Aorta (tissue), 5 donors: ENCODE measurements at regions not wholly inside any gene's neighbourhood (a gene's known extent, or its start where the extent isn't known, plus 50 kb on each side); places are given as distances from the start of the nearest gene placed in this dataset.

ENCODE experiments used
- ATAC-seq: fragments of 200-7000 bp; cut with Tn5 transposase; one replicate; pipeline ENCODE4 v1.9.1; 2022; ENCODE audit warnings: moderate library complexity; ENCODE audit not compliant: low FRiP score
- DNase-seq, 2 donors: peaks; one replicate each; pipeline ENCODE4 v3.0.0-alpha.2; 2020
- H3K27ac ChIP-seq, 2 donors: one replicate each; pipeline ENCODE4 v1.5.1; 2013; ENCODE audit warnings: low read length in 2 of 2, mild to moderate bottlenecking in 2 of 2, moderate library complexity in 2 of 2, control low read depth in 1 of 2, inconsistent platforms in 1 of 2, low read depth in 1 of 2
- H3K27me3 ChIP-seq, 2 donors: one replicate each; pipeline ENCODE4 v1.6.1; 2013; ENCODE audit warnings: control low read depth in 1 of 2, low read length in 1 of 2, mild to moderate bottlenecking in 1 of 2, moderate library complexity in 1 of 2; ENCODE audit not compliant: insufficient read depth in 2 of 2, control insufficient read depth in 1 of 2
- H3K36me3 ChIP-seq, 2 donors: one replicate each; pipeline ENCODE4 v1.6.1; 2013; ENCODE audit warnings: control low read depth in 1 of 2, low read length in 1 of 2, mild to moderate bottlenecking in 1 of 2; ENCODE audit not compliant: insufficient read depth in 2 of 2, control insufficient read depth in 1 of 2
- H3K4me1 ChIP-seq, 2 donors: one replicate each; pipeline ENCODE4 v1.6.1; 2013; ENCODE audit warnings: low read length in 2 of 2, control low read depth in 1 of 2, mild to moderate bottlenecking in 1 of 2, moderate library complexity in 1 of 2; ENCODE audit not compliant: insufficient read depth in 2 of 2, control insufficient read depth in 1 of 2
- H3K4me3 ChIP-seq, 2 donors: one replicate each; pipeline ENCODE4 v1.5.1; 2013; ENCODE audit warnings: low read length in 2 of 2, control low read depth in 1 of 2, mild to moderate bottlenecking in 1 of 2
- H3K9me3 ChIP-seq: one replicate; pipeline ENCODE4 v1.6.1; 2013; ENCODE audit warnings: mild to moderate bottlenecking, low read length; ENCODE audit not compliant: control insufficient read depth
- WGBS, 2 donors: extraction: QIAGEN DNeasy Blood & Tissue Kit; methylation state at CpG; one replicate each; pipeline ENCODE4 v1.1.7; 2013; 5-methylcytosine and 5-hydroxymethylcytosine counted together
- intact Hi-C, 2 donors: fragments of 100-400 bp; cut with DNase I; formaldehyde crosslinking; loops; one replicate each; pipeline versions ENCODE4 v1.14.2 to v1.15.0; 2022
- donor health status: healthy with polysubstance abuse.
- donor health status: Bipolar disorder and iron deficiency.
- donor health status: DM: no; HTN: no; CAD: no.
- donor health status: DM: no; HTN: no; CAD: no.
- donor health status: DM: yes; HTN: yes; CAD: no.

- Histone ChIP-seq H3K4me3 (no peak overlapping the region), H3K27ac (peak overlapping the region; percentile 71 to 85), H3K27me3 (no peaks in the 10 kb centered on the region), H3K36me3 (no peaks in the 10 kb centered on the region), H3K4me1 (peaks cover 0 to 3% of the 10 kb centered on the region in 2 donors), H3K9me3 (no peaks in the 10 kb centered on the region)
- DNase-seq: no peak
- no peak for ATAC-seq
- intact Hi-C loops: loop anchor here (5.0 kb wide), 3 partner anchors 109 to 159 kb away; partner anchors contain the start of gene ATF7IP (in 1 of the 2)
- 34 to 35% methylated on average over 4 of the region's 4 CpGs for WGBS, 2 donors
Measured at GRCh38 chr12:14258575-14258940, 106.9 kb upstream of the ATF7IP start.

DNA sequence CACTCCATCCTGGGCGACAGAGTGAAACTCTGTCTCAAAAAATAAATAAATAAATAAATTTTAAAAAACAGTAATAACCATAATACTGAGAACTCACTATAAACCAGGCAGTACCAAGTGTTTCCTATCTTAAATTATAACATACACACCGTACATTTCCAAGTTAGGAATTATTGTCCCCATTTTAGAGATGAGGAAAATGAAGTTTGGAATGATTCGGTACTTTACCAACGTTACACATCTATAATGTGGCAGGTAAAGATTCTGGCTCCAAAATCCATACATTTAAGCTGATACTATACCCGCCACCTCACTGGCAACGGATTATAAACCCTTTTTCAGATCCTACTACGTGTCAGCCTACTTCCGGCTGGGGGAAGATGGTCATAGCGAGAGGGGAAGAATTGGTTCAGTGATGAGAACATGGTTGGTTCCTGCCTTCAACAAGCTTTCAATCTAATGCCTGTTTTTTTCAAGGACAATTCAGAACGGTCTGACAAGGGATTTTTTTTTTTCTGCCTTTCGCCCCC, 105.9 kb upstream of the ATF7IP start:
- 89% methylated on average over 11 of the region's 11 CpGs for WGBS, 2 donors
- Histone ChIP-seq H3K36me3 (no peaks in the 10 kb centered on the region), H3K4me1 (peaks cover 0 to 3% of the 10 kb centered on the region in 2 donors), H3K4me3 (no peak overlapping the region), H3K27me3 (no peaks in the 10 kb centered on the region), H3K9me3 (peaks cover 2% of the 10 kb centered on the region), H3K27ac (peak overlapping the region; percentile 3 to 63)
- DNase-seq (no peak), ATAC-seq (no peak)
- intact Hi-C loops: loop anchor here (5.0 kb wide), 3 partner anchors 108 to 158 kb away; partner anchors contain the start of gene ATF7IP (in 1 of the 2)

GRCh38 chr12:14260011-14260993, 105.2 kb upstream of the ATF7IP start:
- no peaks in the 10 kb centered on the region for H3K27me3 ChIP-seq
- peak; percentile 78 for ATAC-seq
- H3K36me3 ChIP-seq: no peaks in the 10 kb centered on the region
- no peak overlapping the region for H3K4me3 ChIP-seq
- intact Hi-C loops: no loop called here
- peaks cover 0 to 3% of the 10 kb centered on the region in 2 donors for H3K4me1 ChIP-seq
- peak; percentile 96 for DNase-seq
- H3K9me3 ChIP-seq: peaks cover 2% of the 10 kb centered on the region
- WGBS, 2 donors: 12 to 13% methylated on average over 31 of the region's 31 CpGs
- H3K27ac ChIP-seq: peak overlapping the region; percentile 3 to 63

DNA sequence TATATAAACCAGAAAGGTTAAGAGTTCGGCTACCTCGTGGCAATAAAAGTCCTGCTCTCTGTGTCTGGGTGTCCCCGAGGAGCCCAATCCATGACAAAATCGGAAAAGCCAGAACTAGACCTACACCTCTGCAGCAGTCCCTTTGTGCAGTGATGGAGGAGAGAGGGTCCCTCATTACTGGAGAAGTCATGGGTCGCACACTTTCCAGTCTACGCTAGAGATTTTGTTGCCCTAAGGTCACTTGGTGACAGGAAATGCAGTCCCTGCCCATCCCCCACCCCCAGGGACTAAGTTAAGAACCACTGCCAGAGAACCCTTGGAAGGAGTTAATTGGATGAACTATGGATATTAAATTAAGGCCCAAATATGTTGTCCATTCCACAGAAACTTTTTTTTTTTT, 104.4 kb upstream of the ATF7IP start:
- H3K27ac ChIP-seq: peak overlapping the region in 1 of 2 donors; percentile 62
- DNase-seq (no peak), ATAC-seq (no peak)
- intact Hi-C loops: no loop called here
- no peaks in the 10 kb centered on the region for H3K27me3 ChIP-seq
- no peak overlapping the region for H3K4me3 ChIP-seq
- 81 to 84% methylated on average over 6 of the region's 6 CpGs for WGBS, 2 donors
- H3K36me3 ChIP-seq: no peaks in the 10 kb centered on the region
- no peaks in the 10 kb centered on the region for H3K4me1 ChIP-seq
- peaks cover 2% of the 10 kb centered on the region for H3K9me3 ChIP-seq

GRCh38 chr12:14261861-14262260, 103.6 kb upstream of the ATF7IP start:
- Histone ChIP-seq H3K4me1 (no peaks in the 10 kb centered on the region), H3K27ac (no peak overlapping the region), H3K9me3 (peaks cover 2% of the 10 kb centered on the region), H3K36me3 (no peaks in the 10 kb centered on the region), H3K27me3 (no peaks in the 10 kb centered on the region), H3K4me3 (no peak overlapping the region)
- 92 to 96% methylated on average over 2 of the region's 2 CpGs for WGBS, 2 donors
- ATAC-seq: no peak
- DNase-seq: no peak
- intact Hi-C loops: no loop called here

- DNase-seq: no peak
- H3K4me1 ChIP-seq: no peaks in the 10 kb centered on the region
- intact Hi-C loops: no loop called here
Measured at GRCh38 chr12:14262771-14263511, 102.5 kb upstream of the ATF7IP start.

DNA sequence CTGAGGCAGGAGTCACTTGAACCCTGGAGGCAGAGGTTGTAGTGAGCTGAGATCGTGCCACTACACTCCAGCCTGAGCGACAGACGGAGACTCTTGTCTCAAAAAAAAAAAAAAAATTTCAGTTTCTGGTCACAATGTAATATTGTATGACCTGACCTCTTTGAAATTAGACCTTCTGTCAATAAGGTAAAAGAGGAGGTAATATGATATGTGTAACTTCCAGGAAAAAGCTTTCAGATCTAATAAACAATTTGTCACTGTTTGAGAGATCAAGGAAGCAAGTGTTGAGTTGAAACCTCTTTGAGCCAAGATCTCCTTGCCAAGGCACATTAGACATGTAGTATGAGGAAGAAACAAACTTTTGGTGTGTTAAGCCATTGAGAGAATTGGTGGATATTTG, 101.7 kb upstream of the ATF7IP start:
- no peaks in the 10 kb centered on the region for H3K4me1 ChIP-seq
- no peak overlapping the region for H3K4me3 ChIP-seq
- H3K9me3 ChIP-seq: peaks cover 2% of the 10 kb centered on the region
- no peak for ATAC-seq
- no peak overlapping the region for H3K27ac ChIP-seq
- 98 to 100% methylated on average over 3 of the region's 3 CpGs for WGBS, 2 donors
- no peaks in the 10 kb centered on the region for H3K27me3 ChIP-seq
- H3K36me3 ChIP-seq: no peaks in the 10 kb centered on the region
- DNase-seq: no peak
- intact Hi-C loops: no loop called here

More at GRCh38 chr12:14262771-14263511, 102.5 kb upstream of the ATF7IP start:
- H3K4me3 ChIP-seq: no peak overlapping the region
- no peak overlapping the region for H3K27ac ChIP-seq
- peaks cover 2% of the 10 kb centered on the region for H3K9me3 ChIP-seq
- ATAC-seq: no peak
- no peaks in the 10 kb centered on the region for H3K36me3 ChIP-seq
- no peaks in the 10 kb centered on the region for H3K27me3 ChIP-seq
- WGBS, 2 donors: 73 to 80% methylated on average over 7 of the region's 7 CpGs

- WGBS, 2 donors: 85 to 88% methylated on average over 2 of the region's 2 CpGs
- no peaks in the 10 kb centered on the region for H3K4me1 ChIP-seq
- no peak overlapping the region for H3K4me3 ChIP-seq
- H3K27me3 ChIP-seq: no peaks in the 10 kb centered on the region
- intact Hi-C loops: no loop called here
- H3K36me3 ChIP-seq: no peaks in the 10 kb centered on the region
- ATAC-seq (no peak), DNase-seq (no peak)
- H3K9me3 ChIP-seq: peaks cover 2% of the 10 kb centered on the region
- no peak overlapping the region for H3K27ac ChIP-seq
Measured at GRCh38 chr12:14264316-14264715, 101.2 kb upstream of the ATF7IP start.
